Breast epithelium (tissue), 3 donors: ENCODE measurements at regions not wholly inside any gene's neighbourhood (a gene's known extent, or its start where the extent isn't known, plus 50 kb on each side); places are given as distances from the start of the nearest gene placed in this dataset.

Experiments
- CTCF ChIP-seq, 3 donors: fragments of 450-650 bp; IDR thresholded peaks; one replicate each; pipeline ENCODE4 v1.5.1; 2016 to 2017; ENCODE audit warnings: antibody characterized with exemption in 3 of 3, mild to moderate bottlenecking in 3 of 3, moderate library complexity in 3 of 3
- POLR2A ChIP-seq: fragments of 450-650 bp; IDR thresholded peaks from one replicate; pipeline ENCODE4 v1.6.1; 2016; ENCODE audit warnings: antibody characterized with exemption, mild to moderate bottlenecking, moderate library complexity

GRCh38 chr20:54710341-54710740, 234.9 kb downstream of the DOK5 start:
- TF ChIP-seq CTCF (IDR thresholded peaks at IDR 0.05), result no peak
- no peak for TF ChIP-seq POLR2A
